GM19023 (cell line): ENCODE measurements at regions not wholly inside any gene's neighbourhood (a gene's known extent, or its start where the extent isn't known, plus 50 kb on each side); places are given as distances from the start of the nearest gene placed in this dataset.
"Not testable (repeated sequence)": the region's sequence is repeated elsewhere in the genome, so short reads cannot be mapped to it uniquely, and the experiment has no call there.

Experiments
- ATAC-seq: cut with Tn5 transposase; IDR thresholded peaks from one replicate; pipeline ENCODE4 v1.9.1; 2021; ENCODE audit warnings: mild to moderate bottlenecking, moderate library complexity; ENCODE audit not compliant: unreplicated experiment

GRCh38 chr1:78715181-78715661 is 65.6 kb downstream of the IFI44 start:
- no peak for ATAC-seq

GRCh38 chr1:78716186-78716585 is 66.6 kb downstream of the IFI44 start:
- ATAC-seq = no peak

- no peak for ATAC-seq
These were observed 68.9 kb downstream of the IFI44 start for GRCh38 chr1:78718566-78718965.

- ATAC-seq = peak; percentile 87
These were observed 71.5 kb downstream of the IFI44 start for GRCh38 chr1:78721136-78721535.

- ATAC-seq = no peak
These were observed 72.5 kb downstream of the IFI44 start for GRCh38 chr1:78722105-78722504.

GRCh38 chr1:78722521-78722920 is 72.9 kb downstream of the IFI44 start:
- ATAC-seq = no peak

- no peak for ATAC-seq
These were observed 73.3 kb downstream of the IFI44 start for GRCh38 chr1:78722947-78723346.

GRCh38 chr1:78726686-78727085 is 77.1 kb downstream of the IFI44 start:
- no peak for ATAC-seq

GRCh38 chr1:78728359-78728758 is 78.7 kb downstream of the IFI44 start:
- no peak for ATAC-seq

- no peak for ATAC-seq
These were observed 80.4 kb downstream of the IFI44 start for GRCh38 chr1:78730054-78730453.

GRCh38 chr1:78731674-78732073 is 82.0 kb downstream of the IFI44 start:
- ATAC-seq = no peak

- ATAC-seq = no peak
These were observed 87.6 kb downstream of the IFI44 start for GRCh38 chr1:78737241-78737640.

- no peak for ATAC-seq
These were observed 94.0 kb downstream of the IFI44 start for GRCh38 chr1:78743626-78744025.

GRCh38 chr1:78745111-78745510 is 95.5 kb downstream of the IFI44 start:
- no peak for ATAC-seq

- not testable (repeated sequence) for ATAC-seq
These were observed 104.0 kb downstream of the IFI44 start for GRCh38 chr1:78753679-78754078.

- no peak for ATAC-seq
These were observed 106.4 kb downstream of the IFI44 start for GRCh38 chr1:78755986-78756385.

GRCh38 chr1:78758506-78758905 is 108.9 kb downstream of the IFI44 start:
- ATAC-seq = no peak

- no peak for ATAC-seq
These were observed 110.2 kb downstream of the IFI44 start for GRCh38 chr1:78759881-78760280.

- no peak for ATAC-seq
These were observed 111.2 kb downstream of the IFI44 start for GRCh38 chr1:78760858-78761257.

- ATAC-seq = no peak
These were observed 112.5 kb downstream of the IFI44 start for GRCh38 chr1:78762113-78762512.

GRCh38 chr1:78765489-78765888 is 115.9 kb downstream of the IFI44 start:
- no peak for ATAC-seq

- no peak for ATAC-seq
These were observed 130.2 kb downstream of the IFI44 start for GRCh38 chr1:78779831-78780230.

GRCh38 chr1:78787544-78787943 is 137.9 kb downstream of the IFI44 start:
- no peak for ATAC-seq

GRCh38 chr1:78790174-78790573 is 140.5 kb downstream of the IFI44 start:
- no peak for ATAC-seq
